Prostate gland (tissue), 2 donors: ENCODE measurements at regions not wholly inside any gene's neighbourhood (a gene's known extent, or its start where the extent isn't known, plus 50 kb on each side); places are given as distances from the start of the nearest gene placed in this dataset.

Experiments used
- CTCF ChIP-seq, 4 experiments: fragments of 200-600 bp in 2 of 4; fragments of 450-650 bp in 2 of 4; sonication (generic) in 2 of 4; IDR thresholded peaks; 1 replicate in 3 of 4; 2 replicates in 1 of 4; pipeline ENCODE4 v1.5.1; 2016 to 2019; ENCODE audit warnings: antibody characterized with exemption in 4 of 4, mild to moderate bottlenecking in 2 of 4, moderate library complexity in 2 of 4
- POLR2AphosphoS5 ChIP-seq: sonication (generic); formaldehyde crosslinking; IDR thresholded peaks from one replicate; pipeline ENCODE4 v1.6.1; 2017; ENCODE audit warnings: antibody characterized with exemption

GRCh38 chr21:43332861-43333297 lies 94.1 kb downstream of the SIK1 start:
- no peak for TF ChIP-seq CTCF (IDR thresholded peaks at IDR 0.05)
- TF ChIP-seq POLR2AphosphoS5: no peak
